ENCODE measurements at regions not wholly inside any gene's neighbourhood (a gene's known extent, or its start where the extent isn't known, plus 50 kb on each side); places are given as distances from the start of the nearest gene placed in this dataset.

DNA sequence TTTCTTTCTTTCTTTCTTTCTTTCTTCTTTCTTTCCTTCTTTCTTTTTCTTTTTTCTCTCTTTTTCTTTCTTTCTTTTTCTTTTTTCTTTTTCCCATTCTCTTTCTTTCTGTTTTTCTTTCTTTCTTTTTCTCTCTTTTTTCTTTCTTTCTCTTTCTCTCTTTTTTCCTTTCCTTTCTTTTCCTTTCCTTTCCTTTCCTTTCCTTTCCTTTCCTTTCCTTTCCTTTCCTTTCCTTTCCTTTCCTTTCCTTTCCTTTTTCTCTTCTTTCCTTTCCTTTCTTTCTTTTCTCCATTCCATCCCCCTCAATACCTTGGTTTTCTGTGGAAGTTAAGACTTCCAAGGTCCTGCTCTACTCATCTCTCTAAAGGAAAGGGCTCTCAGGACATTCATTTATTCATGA is 102.8 kb upstream of the CLNK start:
- TF ChIP-seq, protein P1, sequence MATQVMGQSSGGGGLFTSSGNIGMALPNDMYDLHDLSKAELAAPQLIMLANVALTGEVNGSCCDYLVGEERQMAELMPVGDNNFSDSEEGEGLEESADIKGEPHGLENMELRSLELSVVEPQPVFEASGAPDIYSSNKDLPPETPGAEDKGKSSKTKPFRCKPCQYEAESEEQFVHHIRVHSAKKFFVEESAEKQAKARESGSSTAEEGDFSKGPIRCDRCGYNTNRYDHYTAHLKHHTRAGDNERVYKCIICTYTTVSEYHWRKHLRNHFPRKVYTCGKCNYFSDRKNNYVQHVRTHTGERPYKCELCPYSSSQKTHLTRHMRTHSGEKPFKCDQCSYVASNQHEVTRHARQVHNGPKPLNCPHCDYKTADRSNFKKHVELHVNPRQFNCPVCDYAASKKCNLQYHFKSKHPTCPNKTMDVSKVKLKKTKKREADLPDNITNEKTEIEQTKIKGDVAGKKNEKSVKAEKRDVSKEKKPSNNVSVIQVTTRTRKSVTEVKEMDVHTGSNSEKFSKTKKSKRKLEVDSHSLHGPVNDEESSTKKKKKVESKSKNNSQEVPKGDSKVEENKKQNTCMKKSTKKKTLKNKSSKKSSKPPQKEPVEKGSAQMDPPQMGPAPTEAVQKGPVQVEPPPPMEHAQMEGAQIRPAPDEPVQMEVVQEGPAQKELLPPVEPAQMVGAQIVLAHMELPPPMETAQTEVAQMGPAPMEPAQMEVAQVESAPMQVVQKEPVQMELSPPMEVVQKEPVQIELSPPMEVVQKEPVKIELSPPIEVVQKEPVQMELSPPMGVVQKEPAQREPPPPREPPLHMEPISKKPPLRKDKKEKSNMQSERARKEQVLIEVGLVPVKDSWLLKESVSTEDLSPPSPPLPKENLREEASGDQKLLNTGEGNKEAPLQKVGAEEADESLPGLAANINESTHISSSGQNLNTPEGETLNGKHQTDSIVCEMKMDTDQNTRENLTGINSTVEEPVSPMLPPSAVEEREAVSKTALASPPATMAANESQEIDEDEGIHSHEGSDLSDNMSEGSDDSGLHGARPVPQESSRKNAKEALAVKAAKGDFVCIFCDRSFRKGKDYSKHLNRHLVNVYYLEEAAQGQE (IDR thresholded peaks at IDR 0.05; ENCODE audit: insufficient replicate concordance, low read depth) = no peak
- TF ChIP-seq POLR2AphosphoS5 (IDR thresholded peaks at IDR 0.05; ENCODE audit: low read depth) = no peak
- TF ChIP-seq, protein P2, sequence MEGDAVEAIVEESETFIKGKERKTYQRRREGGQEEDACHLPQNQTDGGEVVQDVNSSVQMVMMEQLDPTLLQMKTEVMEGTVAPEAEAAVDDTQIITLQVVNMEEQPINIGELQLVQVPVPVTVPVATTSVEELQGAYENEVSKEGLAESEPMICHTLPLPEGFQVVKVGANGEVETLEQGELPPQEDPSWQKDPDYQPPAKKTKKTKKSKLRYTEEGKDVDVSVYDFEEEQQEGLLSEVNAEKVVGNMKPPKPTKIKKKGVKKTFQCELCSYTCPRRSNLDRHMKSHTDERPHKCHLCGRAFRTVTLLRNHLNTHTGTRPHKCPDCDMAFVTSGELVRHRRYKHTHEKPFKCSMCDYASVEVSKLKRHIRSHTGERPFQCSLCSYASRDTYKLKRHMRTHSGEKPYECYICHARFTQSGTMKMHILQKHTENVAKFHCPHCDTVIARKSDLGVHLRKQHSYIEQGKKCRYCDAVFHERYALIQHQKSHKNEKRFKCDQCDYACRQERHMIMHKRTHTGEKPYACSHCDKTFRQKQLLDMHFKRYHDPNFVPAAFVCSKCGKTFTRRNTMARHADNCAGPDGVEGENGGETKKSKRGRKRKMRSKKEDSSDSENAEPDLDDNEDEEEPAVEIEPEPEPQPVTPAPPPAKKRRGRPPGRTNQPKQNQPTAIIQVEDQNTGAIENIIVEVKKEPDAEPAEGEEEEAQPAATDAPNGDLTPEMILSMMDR (IDR thresholded peaks at IDR 0.05; ENCODE audit: insufficient read depth, low read length) = no peak
- no peak for TF ChIP-seq SPI1 (IDR thresholded peaks at IDR 0.05; ENCODE audit: borderline replicate concordance, low read depth)
